IMR-90 (cell line): ENCODE measurements at regions not wholly inside any gene's neighbourhood (a gene's known extent, or its start where the extent isn't known, plus 50 kb on each side); places are given as distances from the start of the nearest gene placed in this dataset.

Experiments
- ATAC-seq: fragments of 200-7000 bp; cut with Tn5 transposase; 2 replicates; pipeline ENCODE4 v1.9.1; 2020; ENCODE audit warnings: low read depth, mild to moderate bottlenecking, moderate library complexity
- BruUV-seq: library from RNA; stranded (reverse); fragments of 400-500 nt; replicated peaks from 2 replicates; lab custom pipeline; 2021; lab: Mats Ljungman, UMichigan
- CTCF ChIA-PET: fragments of 300-600 bp; formaldehyde crosslinking; extraction: SDS; loops from one replicate; lab custom pipeline; 2021; ENCODE audit warnings: antibody characterized with exemption; lab: Yijun Ruan, JAX
- POLR2A ChIA-PET: fragments of 300-600 bp; sonication (Branson Sonifier 250); formaldehyde crosslinking; loops from one replicate; lab custom pipeline; 2022; ENCODE audit warnings: antibody characterized with exemption; ENCODE audit not compliant: unreplicated experiment; lab: Charles Lee
- DNase-seq: peaks from one replicate; pipeline ENCODE4 v3.0.0; 2013
- H2AFZ ChIP-seq: replicated peaks from 2 replicates; pipeline ENCODE3; 2013; ENCODE audit warnings: low read length, mild to moderate bottlenecking; ENCODE audit not compliant: poor library complexity
- H2AK5ac ChIP-seq: 2 replicates; pipeline ENCODE4 v1.6.1; 2013; ENCODE audit warnings: low read depth, low read length, inconsistent platforms
- H2AK9ac ChIP-seq: replicated peaks from 2 replicates; pipeline ENCODE3; 2013; ENCODE audit warnings: mild to moderate bottlenecking, low read depth, low read length, moderate library complexity; ENCODE audit not compliant: poor library complexity
- H2BK120ac ChIP-seq: 2 replicates; pipeline ENCODE4 v1.6.1; 2013; ENCODE audit warnings: low read depth, low read length, inconsistent platforms
- H2BK15ac ChIP-seq: 3 replicates; pipeline ENCODE4 v1.6.1; 2013; ENCODE audit warnings: low read depth, low read length, inconsistent platforms
- H2BK20ac ChIP-seq: 2 replicates; pipeline ENCODE4 v1.6.1; 2013; ENCODE audit warnings: low read depth, mild to moderate bottlenecking, inconsistent platforms, low read length, moderate library complexity
- H2BK5ac ChIP-seq: 2 replicates; pipeline ENCODE4 v1.6.1; 2013; ENCODE audit warnings: mild to moderate bottlenecking, low read depth, low read length, inconsistent platforms; ENCODE audit not compliant: poor library complexity, severe bottlenecking
- H3K14ac ChIP-seq: replicated peaks from 2 replicates; pipeline ENCODE4 v1.6.1; 2013; ENCODE audit warnings: low read depth, low read length, inconsistent platforms
- H3K18ac ChIP-seq: 2 replicates; pipeline ENCODE4 v1.6.1; 2013; ENCODE audit warnings: low read depth, low read length, control low read depth
- H3K23ac ChIP-seq: 2 replicates; pipeline ENCODE4 v1.6.1; 2013; ENCODE audit warnings: low read depth, low read length, inconsistent platforms
- H3K27ac ChIP-seq: 2 replicates; pipeline ENCODE4 v1.5.1; 2013; ENCODE audit warnings: mild to moderate bottlenecking, control low read depth, low read length; ENCODE audit not compliant: insufficient read depth
- H3K27me3 ChIP-seq: 2 replicates; pipeline ENCODE4 v1.6.1; 2013; ENCODE audit warnings: low read length; ENCODE audit not compliant: control insufficient read depth, insufficient read depth
- H3K36me3 ChIP-seq: 2 replicates; pipeline ENCODE4 v1.6.1; 2013; ENCODE audit warnings: low read length, mixed read lengths; ENCODE audit not compliant: control insufficient read depth, insufficient read depth
- H3K4ac ChIP-seq: 2 replicates; pipeline ENCODE4 v1.6.1; 2013; ENCODE audit warnings: low read depth, low read length, inconsistent platforms
- H3K4me1 ChIP-seq: 2 replicates; pipeline ENCODE4 v1.6.1; 2013; ENCODE audit warnings: low read length, mixed read lengths; ENCODE audit not compliant: control insufficient read depth, insufficient read depth
- H3K4me2 ChIP-seq: 2 replicates; pipeline ENCODE4 v1.6.1; 2013; ENCODE audit warnings: low read depth, mild to moderate bottlenecking, control low read depth, low read length, moderate library complexity
- H3K4me3 ChIP-seq: 2 replicates; pipeline ENCODE4 v1.5.1; 2013; ENCODE audit warnings: low read depth, mild to moderate bottlenecking, control low read depth, low read length, moderate library complexity; ENCODE audit not compliant: insufficient read depth
- H3K56ac ChIP-seq: 2 replicates; pipeline ENCODE4 v1.6.1; 2013; ENCODE audit warnings: low read length, inconsistent platforms; ENCODE audit not compliant: insufficient read depth; ENCODE audit errors: extremely low read depth
- H3K79me1 ChIP-seq, 2 experiments: 2 replicates each; pipeline ENCODE4 v1.6.1; 2013; ENCODE audit warnings: low read length in 2 of 2, inconsistent platforms in 1 of 2, low read depth in 1 of 2
- H3K9ac ChIP-seq: 2 replicates; pipeline ENCODE4 v1.6.1; 2013; ENCODE audit warnings: low read depth, low read length, control low read depth
- H3K9me1 ChIP-seq: 2 replicates; pipeline ENCODE4 v1.6.1; 2013; ENCODE audit warnings: low read length, inconsistent platforms; ENCODE audit not compliant: insufficient read depth
- H3K9me3 ChIP-seq: 2 replicates; pipeline ENCODE4 v1.6.1; 2013; ENCODE audit warnings: low read length; ENCODE audit not compliant: control insufficient read depth, insufficient read depth
- H4K20me1 ChIP-seq: 2 replicates; pipeline ENCODE4 v1.6.1; 2013; ENCODE audit warnings: low read length, inconsistent platforms; ENCODE audit not compliant: insufficient read depth
- H4K5ac ChIP-seq: 2 replicates; pipeline ENCODE4 v1.6.1; 2013; ENCODE audit warnings: mild to moderate bottlenecking, low read depth, low read length, control low read depth
- H4K8ac ChIP-seq, 2 experiments: 2 replicates each; pipeline ENCODE4 v1.6.1; 2013; ENCODE audit warnings: low read depth in 2 of 2, low read length in 2 of 2, control low read depth in 1 of 2, inconsistent platforms in 1 of 2
- H4K91ac ChIP-seq: 2 replicates; pipeline ENCODE4 v1.6.1; 2013; ENCODE audit warnings: low read depth, low read length, inconsistent platforms; ENCODE audit not compliant: insufficient read depth
- FOS ChIP-seq: fragments of 150-350 bp; IDR thresholded peaks from 2 replicates; pipeline ENCODE4 v1.6.1; 2016; ENCODE audit warnings: low read depth, low read length
- MAFK ChIP-seq: IDR thresholded peaks from 2 replicates; pipeline ENCODE4 v1.6.1; 2012; ENCODE audit warnings: low read depth, low read length, improper control_type of control experiment
- MXI1 ChIP-seq: IDR thresholded peaks from 2 replicates; pipeline ENCODE4 v1.6.1; 2012; ENCODE audit warnings: low read depth, mild to moderate bottlenecking, low read length, moderate library complexity, borderline replicate concordance
- POLR2A ChIP-seq: IDR thresholded peaks from 2 replicates; pipeline ENCODE4 v1.6.1; 2012; ENCODE audit warnings: mild to moderate bottlenecking, low read depth, low read length
- RAD21 ChIP-seq: IDR thresholded peaks from 2 replicates; pipeline ENCODE4 v1.6.1; 2012; ENCODE audit warnings: low read length, improper control_type of control experiment
- RCOR1 ChIP-seq: IDR thresholded peaks from 2 replicates; pipeline ENCODE4 v1.6.1; 2012; ENCODE audit warnings: mild to moderate bottlenecking, low read length, improper control_type of control experiment; ENCODE audit not compliant: insufficient replicate concordance
- SMC3 ChIP-seq: fragments of 150-350 bp; IDR thresholded peaks from 2 replicates; pipeline ENCODE4 v1.6.1; 2016; ENCODE audit warnings: low read depth, mild to moderate bottlenecking, antibody characterized with exemption, low read length, moderate library complexity
- WGBS, 2 experiments: methylation state at CpG; one replicate each; pipeline versions ENCODE4 v1.1.5 to v1.1.7; 2013; ENCODE audit warnings: missing lambda C conversion rate in 2 of 2; ENCODE audit not compliant: insufficient read length in 1 of 2; ENCODE audit errors: extremely low coverage in 2 of 2; 5-methylcytosine and 5-hydroxymethylcytosine counted together
- dilution Hi-C: fragments of 300-500 bp; cut with HindIII; formaldehyde crosslinking; loops from one replicate; pipeline ENCODE4 v1.14.3; 2018; ENCODE audit warnings: low sequenced_read_pairs; ENCODE audit not compliant: unreplicated experiment
- in situ Hi-C: fragments of 300-500 bp; cut with MboI; formaldehyde crosslinking; loops from 3 replicates; pipeline ENCODE4 v1.14.3; 2019; ENCODE audit warnings: low sequenced_read_pairs, inconsistent platforms, mixed read lengths
- intact Hi-C: fragments of 100-400 bp; cut with micrococcal nuclease; formaldehyde crosslinking; loops from 2 replicates; pipeline ENCODE4 v1.10.0; 2022
- TF ChIP-seq, protein P1 (sequence below): conservative IDR thresholded peaks from 2 replicates; pipeline ENCODE4 v1.5.1; 2012; ENCODE audit warnings: mild to moderate bottlenecking, low read depth, low read length, improper control_type of control experiment

DNA sequence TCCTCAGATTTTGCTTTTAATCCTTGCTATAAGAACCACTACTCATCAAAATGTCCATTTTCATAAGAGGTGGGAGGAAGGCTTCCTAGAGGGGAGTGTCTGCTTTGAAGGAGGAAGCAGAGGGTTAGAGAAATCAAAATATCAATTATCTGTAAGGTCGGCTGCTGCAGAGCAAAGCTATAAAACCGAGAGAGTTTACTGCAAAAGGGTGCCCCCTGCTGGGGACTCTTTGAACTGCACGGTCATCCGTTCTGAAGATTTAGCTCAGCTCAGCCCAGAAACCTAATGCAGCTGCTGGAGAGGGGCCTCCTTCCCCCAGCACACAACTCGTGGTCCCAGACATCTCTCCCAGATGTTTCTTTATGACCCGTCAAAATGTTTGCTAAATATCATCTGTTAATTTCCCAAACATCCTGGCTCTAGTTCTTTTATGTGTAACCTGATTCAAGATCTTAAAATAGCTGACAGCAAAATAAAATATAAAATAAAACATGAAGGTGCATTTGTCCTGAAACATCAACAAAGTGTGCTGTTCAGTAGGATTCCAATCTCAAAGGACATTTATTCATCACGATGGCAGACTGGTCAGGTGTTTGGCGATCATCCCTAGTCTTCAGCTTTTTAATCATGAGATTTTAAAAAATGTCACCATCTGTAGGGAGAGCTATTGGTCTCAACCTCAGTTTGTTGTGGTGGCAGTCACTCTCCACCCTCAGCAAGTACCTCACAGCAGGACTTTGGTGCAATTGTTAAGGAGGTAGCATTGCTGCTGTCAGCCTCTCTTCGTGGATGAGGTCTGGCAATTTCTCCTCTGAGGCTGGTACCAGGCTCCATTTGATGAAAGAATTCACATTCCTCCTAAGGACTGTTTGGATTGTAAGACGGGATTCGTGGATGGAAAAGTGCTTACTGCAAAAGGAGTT, 185.9 kb downstream of the MTX2 start:
- DNase-seq (peak; percentile 65), ATAC-seq (peak; percentile 98)
- Histone ChIP-seq H3K9me3 (no peaks in the 10 kb centered on the region), H4K91ac (no peak overlapping the region), H3K36me3 (no peaks in the 10 kb centered on the region), H2BK5ac (no peak overlapping the region), H3K4me2 (no peak overlapping the region), H3K14ac (no peak overlapping the region), H3K4ac (no peak overlapping the region), H4K8ac (no peak overlapping the region), H3K9ac (no peak overlapping the region), H3K23ac (no peak overlapping the region), H2AK5ac (no peak overlapping the region), H3K18ac (no peak overlapping the region), H3K4me1 (no peaks in the 10 kb centered on the region), H3K27me3 (peaks cover 1% of the 10 kb centered on the region; the same call in 1 of the 2 replicates), H2AFZ (no peak overlapping the region), H2BK15ac (no peak overlapping the region), H3K56ac (no peak overlapping the region), H3K4me3 (no peak overlapping the region), H3K79me1 (no peaks in the 10 kb centered on the region), H2BK120ac (no peak overlapping the region), H3K9me1 (no peaks in the 10 kb centered on the region), H3K27ac (no peak overlapping the region), H2BK20ac (no peak overlapping the region), H4K5ac (no peak overlapping the region), H2AK9ac (no peak overlapping the region), H4K20me1 (no peaks in the 10 kb centered on the region)
- dilution Hi-C loops = no loop called here
- 0% methylated on average over 2 of the region's 11 CpGs; no CpG with 5 or more reads in 1 of the 2 experiments for WGBS, 2 experiments
- TF ChIP-seq, protein P1, sequence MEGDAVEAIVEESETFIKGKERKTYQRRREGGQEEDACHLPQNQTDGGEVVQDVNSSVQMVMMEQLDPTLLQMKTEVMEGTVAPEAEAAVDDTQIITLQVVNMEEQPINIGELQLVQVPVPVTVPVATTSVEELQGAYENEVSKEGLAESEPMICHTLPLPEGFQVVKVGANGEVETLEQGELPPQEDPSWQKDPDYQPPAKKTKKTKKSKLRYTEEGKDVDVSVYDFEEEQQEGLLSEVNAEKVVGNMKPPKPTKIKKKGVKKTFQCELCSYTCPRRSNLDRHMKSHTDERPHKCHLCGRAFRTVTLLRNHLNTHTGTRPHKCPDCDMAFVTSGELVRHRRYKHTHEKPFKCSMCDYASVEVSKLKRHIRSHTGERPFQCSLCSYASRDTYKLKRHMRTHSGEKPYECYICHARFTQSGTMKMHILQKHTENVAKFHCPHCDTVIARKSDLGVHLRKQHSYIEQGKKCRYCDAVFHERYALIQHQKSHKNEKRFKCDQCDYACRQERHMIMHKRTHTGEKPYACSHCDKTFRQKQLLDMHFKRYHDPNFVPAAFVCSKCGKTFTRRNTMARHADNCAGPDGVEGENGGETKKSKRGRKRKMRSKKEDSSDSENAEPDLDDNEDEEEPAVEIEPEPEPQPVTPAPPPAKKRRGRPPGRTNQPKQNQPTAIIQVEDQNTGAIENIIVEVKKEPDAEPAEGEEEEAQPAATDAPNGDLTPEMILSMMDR = peak; percentile 86
- no peak; the same call in 1 of the 2 replicates for TF ChIP-seq MAFK
- TF ChIP-seq POLR2A = no peak
- TF ChIP-seq RCOR1 = no peak
- TF ChIP-seq SMC3 = peak; percentile 89
- TF ChIP-seq RAD21 = peak; percentile 83
- no peak for TF ChIP-seq MXI1
- TF ChIP-seq FOS = no peak
- intact Hi-C loops = loop anchor here (1.0 to 5.0 kb wide), 5 partner anchors 100 to 692 kb away; partner anchors contain the start of gene MTX2
- ChIA-PET POLR2A (no interaction called here), CTCF (interaction anchor here (0.6 to 2.3 kb wide), 35 partner anchors 9 to 324 kb away, joined by 3 to 24 read pairs (median 4); partner anchors contain the start of gene MTX2)
- in situ Hi-C loops = loop anchor here (10.0 kb wide), 2 partner anchors 180 to 330 kb away; partner anchors contain the start of genes HOXD8 and HOXD9
- no TSS peak for BruUV-seq
